ENCODE measurements at regions not wholly inside any gene's neighbourhood (a gene's known extent, or its start where the extent isn't known, plus 50 kb on each side); places are given as distances from the start of the nearest gene placed in this dataset.

DNA sequence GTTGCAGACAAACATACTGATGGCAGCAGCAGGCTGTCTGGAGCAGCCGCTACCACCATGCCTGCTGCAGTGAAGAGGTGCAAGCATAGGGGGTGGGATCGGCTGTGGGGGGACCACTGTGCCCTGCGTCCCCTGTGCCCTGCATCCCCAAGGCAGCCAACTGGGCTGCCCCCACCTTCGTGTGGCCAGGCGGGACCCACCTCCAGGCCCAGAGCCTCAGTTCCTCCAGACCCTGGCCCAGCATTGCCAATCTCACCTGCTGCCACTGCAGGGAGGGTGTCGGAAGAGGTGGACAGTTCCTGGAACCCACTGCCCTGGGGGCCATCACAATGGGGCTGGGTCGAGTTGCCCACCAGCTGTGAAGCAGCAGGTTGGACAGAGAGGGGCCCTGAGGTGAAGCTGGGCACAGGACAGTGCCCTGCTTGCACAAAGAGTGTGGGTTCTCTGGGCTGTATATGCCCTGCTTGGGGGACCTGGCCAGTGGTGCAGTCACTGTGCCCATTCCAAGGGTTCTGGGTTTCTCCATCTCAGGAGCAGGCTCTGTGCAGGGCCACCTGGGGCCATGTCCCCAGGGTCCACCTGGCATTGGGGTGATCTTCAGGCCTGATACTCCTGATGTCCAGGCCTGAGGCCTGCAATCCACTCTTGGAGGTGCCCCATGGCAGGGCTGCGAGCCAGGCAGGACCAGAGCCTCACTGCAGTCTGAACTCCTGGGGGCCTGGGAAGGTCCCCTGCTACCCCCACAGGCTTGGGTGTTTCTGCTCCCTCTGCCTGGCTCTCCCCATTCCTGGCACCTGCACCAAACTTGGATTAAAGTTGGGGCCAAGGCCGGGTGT lies 261.4 kb upstream of the NRIP1 start:
- TF ChIP-seq CTCF (IDR thresholded peaks at IDR 0.05): no peak
- TF ChIP-seq EP300 (IDR thresholded peaks at IDR 0.05): no peak
- TF ChIP-seq POLR2A (IDR thresholded peaks at IDR 0.05): no peak
